GM12878 (cell line): ENCODE measurements at regions not wholly inside any gene's neighbourhood (a gene's known extent, or its start where the extent isn't known, plus 50 kb on each side); places are given as distances from the start of the nearest gene placed in this dataset.

Experiments used
- ATAC-seq: fragments of 200-7000 bp; cut with Tn5 transposase; 3 replicates; pipeline ENCODE4 v1.9.1; 2020; ENCODE audit warnings: mild to moderate bottlenecking, moderate library complexity
- BruUV-seq: library from RNA; stranded (reverse); fragments of 400-500 nt; replicated peaks from 2 replicates; lab custom pipeline; 2021; lab: Mats Ljungman, UMichigan
- CTCF ChIA-PET: fragments of 300-600 bp; sonication (Branson Sonifier 250); formaldehyde crosslinking; extraction: SDS; loops from one replicate; lab custom pipeline; 2021; ENCODE audit warnings: inconsistent platforms; lab: Yijun Ruan, JAX
- POLR2A ChIA-PET: fragments of 350-600 bp; formaldehyde crosslinking; extraction: SDS; loops from one replicate; lab custom pipeline; 2021; ENCODE audit warnings: inconsistent platforms; lab: Charles Lee
- RAD21 ChIA-PET: fragments of 300-600 bp; sonication (Branson Sonifier 250); formaldehyde crosslinking; loops from one replicate; lab custom pipeline; 2023; ENCODE audit warnings: antibody characterized with exemption; ENCODE audit not compliant: unreplicated experiment; lab: Charles Lee
- SMC1A ChIA-PET: fragments of 300-600 bp; sonication (Branson Sonifier 250); formaldehyde crosslinking; loops from one replicate; lab custom pipeline; 2023; ENCODE audit not compliant: unreplicated experiment, uncharacterized antibody; lab: Charles Lee
- DNase-seq: peaks from one replicate; pipeline ENCODE4 v3.0.0-alpha.2; 2011; ENCODE audit warnings: low read depth, low spot score
- FAIRE-seq: peaks from 3 replicates; lab custom pipeline; 2011; peaks lifted over from hg19 to GRCh38; lab: Jason Lieb, UNC
- H2AFZ ChIP-seq: 2 replicates; pipeline ENCODE4 v1.6.0; 2011; ENCODE audit warnings: low read depth, low read length, control low read depth; ENCODE audit not compliant: control insufficient read depth
- H3K27ac ChIP-seq: 2 replicates; pipeline ENCODE4 v1.5.1; 2011; ENCODE audit warnings: control low read depth; ENCODE audit not compliant: control insufficient read depth, insufficient read depth
- H3K27me3 ChIP-seq, 2 experiments: replicated peaks in 1 of 2; 2 replicates each; pipeline versions ENCODE4 v1.6.0 to v1.6.1; 2011; ENCODE audit warnings: low read length in 1 of 2; ENCODE audit not compliant: control insufficient read depth in 2 of 2, insufficient read depth in 2 of 2
- H3K36me3 ChIP-seq, 2 experiments: 2 replicates each; pipeline ENCODE4 v1.5.1; 2011; ENCODE audit warnings: low read length in 1 of 2; ENCODE audit not compliant: control insufficient read depth in 2 of 2, insufficient read depth in 2 of 2
- H3K4me1 ChIP-seq: 2 replicates; pipeline ENCODE4 v1.6.1; 2011; ENCODE audit warnings: mild to moderate bottlenecking, low read length, moderate library complexity, mixed read lengths; ENCODE audit not compliant: control insufficient read depth, insufficient read depth
- H3K4me2 ChIP-seq: 2 replicates; pipeline ENCODE4 v1.6.0; 2011; ENCODE audit warnings: control low read depth; ENCODE audit not compliant: control insufficient read depth, insufficient read depth
- H3K4me3 ChIP-seq: fragments of 200-600 bp; sonication (generic); 2 replicates; pipeline ENCODE4 v1.5.1; 2016
- H3K79me2 ChIP-seq: 2 replicates; pipeline ENCODE4 v1.6.0; 2011; ENCODE audit warnings: low read length; ENCODE audit not compliant: control insufficient read depth, insufficient read depth
- H3K9ac ChIP-seq: 2 replicates; pipeline ENCODE4 v1.8.0; 2011; ENCODE audit warnings: low read length, control low read depth, mixed read lengths; ENCODE audit not compliant: control insufficient read depth, insufficient read depth
- H3K9me3 ChIP-seq: replicated peaks from 3 replicates; pipeline ENCODE4 v1.5.1; 2011; ENCODE audit warnings: mild to moderate bottlenecking, low read length; ENCODE audit not compliant: control insufficient read depth, insufficient read depth
- H4K20me1 ChIP-seq: 2 replicates; pipeline ENCODE4 v1.6.0; 2011; ENCODE audit not compliant: control insufficient read depth, insufficient read depth
- E2F8 ChIP-seq: fragments of 450-650 bp; IDR thresholded peaks from 2 replicates; pipeline ENCODE4 v1.6.1; 2018; ENCODE audit warnings: mild to moderate bottlenecking, low read depth, moderate library complexity; ENCODE audit not compliant: partially characterized antibody
- E4F1 ChIP-seq: fragments of 450-650 bp; IDR thresholded peaks from 2 replicates; pipeline ENCODE4 v1.6.1; 2018; ENCODE audit warnings: borderline replicate concordance, mild to moderate bottlenecking; ENCODE audit not compliant: partially characterized antibody
- MTA3 ChIP-seq: IDR thresholded peaks from 2 replicates; pipeline ENCODE4 v1.6.1; 2012; ENCODE audit warnings: low read length, inconsistent platforms, borderline replicate concordance
- MYB ChIP-seq: fragments of 150-350 bp; IDR thresholded peaks from 2 replicates; pipeline ENCODE4 v1.6.1; 2014; ENCODE audit warnings: mild to moderate bottlenecking, low read depth, low read length, borderline replicate concordance
- RAD51 ChIP-seq: fragments of 450-650 bp; IDR thresholded peaks from 2 replicates; pipeline ENCODE4 v1.6.1; 2016; ENCODE audit warnings: moderate library complexity, mild to moderate bottlenecking, inconsistent platforms
- RCOR1 ChIP-seq: conservative IDR thresholded peaks from 2 replicates; pipeline ENCODE4 v1.6.1; 2012; ENCODE audit warnings: low read depth, low read length, improper control_type of control experiment
- SMAD5 ChIP-seq: IDR thresholded peaks from 2 replicates; pipeline ENCODE4 v1.6.1; 2016; ENCODE audit warnings: antibody characterized with exemption, low read depth
- SREBF1 ChIP-seq: IDR thresholded peaks from 2 replicates; pipeline ENCODE4 v1.6.1; 2012; ENCODE audit warnings: mild to moderate bottlenecking, low read length
- STAT3 ChIP-seq: IDR thresholded peaks from 2 replicates; pipeline ENCODE4 v1.6.1; 2011; ENCODE audit warnings: low read depth, low read length, improper control_type of control experiment
- TCF7 ChIP-seq: IDR thresholded peaks from 2 replicates; pipeline ENCODE4 v1.6.1; 2014; ENCODE audit warnings: antibody characterized with exemption, borderline replicate concordance
- YY1 ChIP-seq: IDR thresholded peaks from 2 replicates; pipeline ENCODE4 v1.6.1; 2011; ENCODE audit warnings: low read depth, mild to moderate bottlenecking, low read length
- ZNF592 ChIP-seq: fragments of 450-650 bp; IDR thresholded peaks from 2 replicates; pipeline ENCODE4 v1.6.1; 2017; ENCODE audit warnings: mild to moderate bottlenecking, moderate library complexity
- whole genome bisulfite sequencing: methylation state at CpG from one replicate; pipeline ENCODE4 v1.1.6; 2016; ENCODE audit warnings: low lambda C conversion rate; ENCODE audit not compliant: insufficient replicate concordance, insufficient coverage; ENCODE audit errors: missing lambda C conversion rate; 5-methylcytosine and 5-hydroxymethylcytosine counted together
- in situ Hi-C: fragments of 300-500 bp; cut with MboI; formaldehyde crosslinking; loops from 9 replicates; pipeline ENCODE4 v1.14.3; 2018; ENCODE audit warnings: mixed read lengths
- intact Hi-C: fragments of 100-400 bp; cut with micrococcal nuclease; formaldehyde crosslinking; loops from one replicate; pipeline ENCODE4 v1.14.2; 2022; ENCODE audit not compliant: unreplicated experiment

GRCh38 chr9:82475584-82476301, 487.2 kb downstream of the SPATA31D1 start:
- in situ Hi-C loops: no loop called here
- RAD21 ChIA-PET: no interaction called here
- no peak for FAIRE-seq
- Histone ChIP-seq H3K9me3 (no peaks in the 10 kb centered on the region), H2AFZ (no peak overlapping the region), H3K4me3 (no peak overlapping the region), H3K27ac (no peak overlapping the region), H3K9ac (no peak overlapping the region), H3K4me1 (no peaks in the 10 kb centered on the region), H3K27me3 (no peaks in the 10 kb centered on the region), H3K79me2 (no peaks in the 10 kb centered on the region), H3K36me3 (no peaks in the 10 kb centered on the region), H3K4me2 (no peak overlapping the region), H4K20me1 (no peaks in the 10 kb centered on the region)
- 23% methylated on average over 4 of the region's 4 CpGs for WGBS
- DNase-seq: no peak
- no TSS peak for BruUV-seq
- POLR2A ChIA-PET: no interaction called here
- SMC1A ChIA-PET: no interaction called here
- CTCF ChIA-PET: no interaction called here
- ATAC-seq: no peak
- intact Hi-C loops: loop anchor here (10.0 kb wide), 1 partner anchor 59 kb away; no protein-coding TSS in a partner anchor
- TF ChIP-seq SMAD5 (no peak), E4F1 (no peak), ZNF592 (no peak), YY1 (no peak), MTA3 (no peak), TCF7 (no peak), MYB (no peak), RCOR1 (no peak), E2F8 (no peak), RAD51 (no peak), SREBF1 (no peak), STAT3 (no peak)
